SH-SY5Y (cell line): ENCODE measurements at regions not wholly inside any gene's neighbourhood (a gene's known extent, or its start where the extent isn't known, plus 50 kb on each side); places are given as distances from the start of the nearest gene placed in this dataset.

Experiments
- GATA2 ChIP-seq: IDR thresholded peaks from 2 replicates; pipeline ENCODE4 v1.6.1; 2011; ENCODE audit warnings: mild to moderate bottlenecking, low read depth, low read length
- GATA3 ChIP-seq: IDR thresholded peaks from 2 replicates; pipeline ENCODE4 v1.6.1; 2011; ENCODE audit warnings: low read depth, mild to moderate bottlenecking, low read length, moderate library complexity

DNA sequence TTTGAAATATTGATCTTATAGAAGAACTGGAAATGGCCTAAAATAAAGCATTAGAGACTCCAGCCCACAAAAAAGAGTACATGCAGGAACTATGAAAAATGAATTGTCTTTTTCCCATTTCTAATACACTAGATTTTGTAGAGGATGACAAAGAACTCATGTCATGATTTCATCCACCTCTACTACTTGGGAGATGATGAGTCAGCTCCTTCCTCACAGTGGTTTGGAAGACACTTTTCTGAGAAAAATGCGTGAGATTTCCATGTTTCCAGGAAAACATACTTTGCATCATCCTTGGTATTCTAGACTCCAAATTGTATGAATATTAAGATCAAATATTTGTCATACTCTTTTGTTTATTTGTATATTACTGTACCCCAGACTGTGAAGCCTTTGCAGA is 500.5 kb downstream of the FAM181B start:
- no peak for TF ChIP-seq GATA3
- no peak for TF ChIP-seq GATA2

DNA sequence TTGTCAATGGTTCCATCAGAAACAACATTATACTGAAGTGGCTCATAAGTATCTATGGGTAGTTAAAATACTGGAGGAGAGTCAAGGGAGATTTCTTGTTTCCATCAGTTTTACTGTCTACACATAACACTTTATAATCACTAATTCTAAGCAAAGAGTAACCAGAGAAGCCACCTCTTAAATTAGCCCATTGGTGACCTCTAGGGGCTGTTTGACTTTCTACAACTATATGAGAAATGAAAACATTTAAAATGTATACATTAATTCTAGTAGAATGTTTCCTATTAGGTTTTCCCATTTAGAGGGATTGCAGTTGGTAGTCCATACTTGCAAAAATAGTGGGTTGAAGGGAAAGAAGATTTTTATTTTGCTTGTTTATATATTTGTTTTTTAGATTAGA is 504.3 kb downstream of the FAM181B start:
- TF ChIP-seq GATA3 (no peak), GATA2 (no peak)

DNA sequence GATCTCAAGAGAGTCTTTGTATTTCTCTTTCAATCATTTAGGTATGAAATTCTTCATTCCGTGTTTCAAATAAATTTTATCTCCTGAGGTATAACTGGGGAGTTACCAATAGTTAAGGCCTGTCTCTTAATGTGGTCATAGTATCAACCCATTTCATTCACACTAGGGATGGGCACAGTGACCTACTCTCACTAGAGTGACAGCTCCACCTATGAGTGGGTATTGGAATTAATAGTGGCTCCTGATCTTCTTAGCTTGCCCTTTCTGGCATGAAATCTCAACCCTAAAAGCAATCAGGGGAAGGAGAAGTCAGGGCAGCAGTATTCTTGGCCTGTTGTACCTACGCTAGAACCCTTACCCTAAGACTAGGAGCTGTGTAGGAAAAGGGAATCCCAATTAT is 507.7 kb downstream of the FAM181B start:
- no peak for TF ChIP-seq GATA3

DNA sequence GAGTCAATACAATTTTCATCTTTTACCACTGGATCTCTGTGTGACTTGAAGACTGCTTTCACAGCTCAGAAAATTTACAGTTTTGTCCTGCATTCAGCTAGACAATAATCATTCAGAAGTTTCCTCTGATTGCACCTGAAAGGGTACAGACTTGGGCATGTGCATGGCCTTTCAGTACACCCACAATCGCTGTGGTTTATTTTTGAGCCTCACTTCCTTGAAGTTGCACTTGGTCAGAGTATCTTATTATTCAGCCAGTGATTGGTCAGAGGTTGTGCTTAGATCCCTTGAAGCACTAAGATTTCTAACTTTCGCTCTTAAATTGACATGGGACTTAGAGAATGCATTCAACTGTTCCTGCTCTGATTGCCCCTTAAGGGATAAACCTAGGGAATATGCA is 508.2 kb downstream of the FAM181B start:
- no peak for TF ChIP-seq GATA3
- TF ChIP-seq GATA2 = no peak

DNA sequence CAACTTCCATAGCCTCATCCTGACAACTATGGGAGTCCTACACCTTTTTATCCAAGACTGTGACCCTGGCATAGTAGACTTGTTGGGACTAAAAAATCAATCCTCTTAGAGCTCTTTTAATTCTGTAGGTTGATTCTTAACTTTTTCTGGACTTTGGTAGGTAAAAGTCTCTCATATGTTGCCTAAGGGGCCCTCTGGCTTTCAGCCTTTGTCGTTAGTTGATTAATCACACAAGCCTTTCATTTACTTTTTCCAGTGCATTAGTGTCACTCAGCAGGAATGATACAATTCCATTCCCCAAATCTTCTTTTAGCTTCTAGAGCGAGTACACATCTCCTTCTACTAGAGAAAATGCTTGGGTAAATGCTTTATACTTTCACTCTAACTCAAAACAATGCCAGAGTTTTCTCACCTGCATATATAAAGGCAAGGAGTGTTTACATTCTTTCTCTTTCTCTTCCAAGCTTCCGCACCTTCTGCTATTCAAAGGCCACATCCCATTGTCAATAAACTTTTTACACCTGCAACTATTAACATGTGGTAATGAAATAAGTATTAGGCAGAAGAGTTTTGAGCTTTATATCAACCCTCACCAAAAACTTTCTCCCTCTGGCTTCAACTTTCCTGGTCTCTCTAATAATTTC is 516.6 kb downstream of the FAM181B start:
- TF ChIP-seq GATA3 = no peak
- TF ChIP-seq GATA2 = no peak

DNA sequence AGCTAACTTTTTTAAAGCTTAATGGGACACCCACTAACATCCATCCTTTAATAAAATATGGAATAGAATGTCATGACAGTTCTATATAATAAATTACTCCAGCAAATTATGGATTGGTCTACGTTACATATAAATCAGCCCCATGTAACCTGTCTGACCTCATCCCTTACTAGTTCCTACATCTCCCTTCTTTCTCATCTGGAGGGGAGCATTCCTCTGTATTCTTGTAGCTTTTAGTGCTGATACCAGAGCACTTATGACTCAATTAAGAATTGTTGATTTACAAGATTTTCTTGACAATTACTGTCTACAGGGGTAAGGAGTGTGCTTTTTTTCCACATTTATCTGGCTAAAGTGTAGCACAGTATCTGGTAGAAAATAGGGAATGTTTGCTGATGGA is 523.7 kb downstream of the FAM181B start:
- no peak for TF ChIP-seq GATA2

DNA sequence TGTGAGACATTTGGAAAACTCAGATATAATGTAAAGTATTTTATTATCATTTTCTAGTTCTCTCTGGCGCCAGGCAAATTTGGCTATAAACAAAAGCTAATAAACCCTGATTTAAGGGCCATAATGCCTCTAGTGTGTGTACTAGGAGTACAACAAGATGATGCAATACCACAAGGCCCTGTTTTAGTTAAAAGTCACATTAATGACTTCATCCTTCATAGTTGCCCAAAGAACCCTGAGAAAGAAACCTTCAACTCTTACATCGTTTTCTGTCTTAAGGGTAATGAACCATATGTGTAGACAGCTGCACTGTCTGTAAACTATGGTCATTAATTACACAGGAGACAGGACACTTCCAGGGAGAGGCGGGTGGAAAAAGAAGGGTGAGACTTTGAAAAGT is 538.4 kb downstream of the FAM181B start:
- TF ChIP-seq GATA2 = no peak
- TF ChIP-seq GATA3 = no peak

DNA sequence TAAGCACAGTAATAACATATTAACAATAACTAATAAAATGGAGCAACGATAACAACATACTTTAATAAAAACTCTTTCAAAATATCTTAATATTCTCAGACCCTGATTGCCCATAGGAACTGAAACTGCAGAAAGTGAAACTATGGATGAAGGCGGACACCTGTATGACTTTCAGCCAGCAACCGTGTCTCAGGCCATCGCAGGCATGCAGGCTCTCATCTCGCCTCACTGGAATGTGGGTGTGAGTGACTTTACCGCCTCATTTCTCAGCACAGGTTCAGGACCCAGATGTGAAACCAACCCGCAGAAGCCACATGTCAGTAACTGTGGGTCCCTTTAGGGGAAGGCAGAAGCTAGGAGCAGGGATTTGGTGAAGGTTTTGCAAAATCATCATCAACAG is 539.1 kb downstream of the FAM181B start:
- TF ChIP-seq GATA3 (no peak), GATA2 (no peak)

DNA sequence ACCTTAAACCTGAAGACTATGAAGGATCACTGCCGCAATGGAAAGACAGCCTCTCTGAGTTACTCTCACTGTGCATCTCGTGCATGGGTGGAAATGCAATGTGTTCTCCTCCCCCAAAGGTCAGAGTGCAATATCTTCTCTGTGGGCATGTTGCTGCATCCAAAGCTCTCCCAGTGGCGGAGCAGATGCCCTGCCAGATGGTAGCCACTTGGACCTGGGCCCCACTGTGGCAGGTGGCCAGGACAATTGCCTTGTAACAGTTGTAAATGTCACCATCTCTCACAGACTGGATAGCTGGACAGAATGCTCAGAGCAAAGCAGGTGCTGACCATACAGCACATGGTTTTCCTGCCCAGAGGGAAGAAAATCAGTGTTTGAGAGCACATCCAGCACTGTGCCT is 542.0 kb downstream of the FAM181B start:
- TF ChIP-seq GATA3 = no peak
- TF ChIP-seq GATA2 = no peak

DNA sequence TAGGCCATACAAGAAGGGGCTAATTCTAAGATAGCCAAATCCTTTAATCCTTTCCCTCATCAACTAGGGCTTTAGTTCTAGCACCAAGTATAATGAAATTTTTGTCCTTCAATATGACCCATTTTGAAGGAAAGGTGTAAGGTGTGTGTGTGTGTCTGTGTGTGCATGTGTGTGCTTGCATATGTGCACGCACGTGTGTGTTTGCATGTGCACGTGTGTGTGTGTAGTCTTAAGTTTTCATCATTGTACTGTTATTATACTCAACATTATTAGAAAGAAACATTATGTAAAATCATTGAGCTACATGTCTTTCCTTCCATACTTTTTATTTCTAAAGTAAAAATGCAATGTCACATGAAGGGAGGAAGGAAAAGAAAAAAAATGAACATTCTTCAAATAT is 547.7 kb downstream of the FAM181B start:
- TF ChIP-seq GATA3 (no peak), GATA2 (no peak)

DNA sequence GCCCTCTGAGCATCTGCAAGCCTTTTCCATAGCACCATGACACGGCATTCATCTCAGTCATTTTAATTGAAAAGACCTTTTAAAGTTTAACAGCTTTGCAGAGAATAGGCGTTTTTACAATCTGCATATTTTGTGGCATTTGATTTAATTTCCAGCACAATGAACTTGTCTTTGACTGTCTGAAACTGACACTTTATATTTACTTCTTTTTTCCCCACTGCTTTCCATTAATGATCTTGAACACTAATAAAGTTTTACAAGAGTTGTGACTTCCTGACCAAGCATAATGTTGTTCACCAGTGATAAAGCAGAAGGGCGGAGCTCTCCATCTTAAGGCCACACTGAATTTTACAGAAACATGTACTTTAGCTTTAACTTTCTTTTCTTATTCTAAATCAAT is 548.7 kb downstream of the FAM181B start:
- TF ChIP-seq GATA3 (no peak), GATA2 (no peak)

DNA sequence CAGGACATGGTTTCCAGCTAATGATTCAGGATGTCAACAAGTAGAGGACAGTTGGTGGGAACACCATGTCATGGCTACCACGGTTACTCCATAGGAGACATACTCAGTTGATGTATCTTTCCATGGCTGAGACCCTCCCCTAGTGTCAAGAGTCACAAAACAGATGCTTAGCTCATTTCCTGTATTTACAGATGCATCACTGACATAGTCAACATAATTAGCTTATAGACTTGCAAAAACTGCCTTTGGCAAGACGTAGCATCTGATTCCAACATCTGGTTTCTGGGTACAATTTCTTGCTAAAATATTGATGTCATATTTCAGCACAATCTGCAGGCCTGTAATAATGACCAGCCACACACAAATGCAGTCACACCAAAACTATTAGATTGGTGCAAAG is 550.3 kb downstream of the FAM181B start:
- peak; percentile 34; the same call in 1 of the 2 replicates for TF ChIP-seq GATA3
- peak; percentile 21; the same call in 1 of the 2 replicates for TF ChIP-seq GATA2

DNA sequence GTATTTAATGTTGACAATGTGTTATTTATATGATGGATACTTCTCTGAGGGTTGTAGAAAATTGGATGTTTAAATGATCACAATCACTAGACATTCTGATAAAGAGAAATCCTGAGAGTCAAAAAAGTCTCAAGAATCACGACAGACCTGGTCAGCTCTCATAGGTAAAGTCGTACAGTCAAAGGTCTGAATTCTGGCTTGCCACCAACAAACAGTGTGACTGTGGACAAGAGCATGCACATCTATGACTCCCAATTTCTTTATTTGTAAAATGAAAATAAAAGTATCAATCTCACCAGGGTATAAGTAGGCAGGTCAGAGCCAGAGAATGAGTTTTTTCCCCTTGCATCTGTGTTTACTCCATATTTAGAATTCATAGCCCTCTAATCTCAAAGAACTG is 556.7 kb downstream of the FAM181B start:
- TF ChIP-seq GATA2 (no peak), GATA3 (no peak)

DNA sequence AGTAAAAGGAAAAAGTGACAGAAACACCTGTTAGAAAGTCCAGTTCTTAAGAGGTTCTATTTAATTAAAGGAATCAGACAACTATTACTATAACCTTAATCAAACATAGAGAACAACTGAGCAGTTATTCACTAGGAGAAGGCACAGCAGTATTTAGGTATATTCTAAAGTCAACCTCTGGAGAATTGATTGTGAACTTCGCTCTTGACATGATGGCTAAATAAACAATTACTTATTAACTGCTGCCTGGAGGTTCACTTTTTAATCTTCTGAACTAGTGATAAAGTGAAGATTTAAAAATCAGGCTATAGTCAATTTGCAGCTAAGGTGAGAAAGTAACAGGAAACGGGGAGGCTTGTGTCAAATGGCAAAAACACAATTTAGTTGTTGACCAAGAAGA is 557.3 kb downstream of the FAM181B start:
- no peak for TF ChIP-seq GATA3
- no peak for TF ChIP-seq GATA2

DNA sequence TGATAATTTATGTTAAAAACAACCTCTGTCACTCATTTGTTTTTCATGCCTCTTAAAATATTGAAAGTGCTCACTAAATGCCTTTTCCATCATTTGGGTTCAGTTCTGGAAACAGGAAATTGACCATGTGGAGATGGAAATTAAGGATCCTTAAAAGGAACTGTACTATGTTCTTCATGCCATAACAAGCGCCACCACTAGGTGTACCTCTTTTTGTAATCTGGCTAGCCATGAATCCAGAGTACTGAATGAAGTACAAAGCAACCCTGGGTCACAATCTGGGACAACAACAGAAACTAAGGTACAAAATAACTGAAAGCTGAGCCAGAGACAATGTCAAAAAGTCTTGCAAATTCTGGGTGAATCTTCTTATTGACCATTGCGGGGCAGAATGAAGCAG is 559.1 kb downstream of the FAM181B start:
- TF ChIP-seq GATA3 = no peak
- TF ChIP-seq GATA2 = no peak

DNA sequence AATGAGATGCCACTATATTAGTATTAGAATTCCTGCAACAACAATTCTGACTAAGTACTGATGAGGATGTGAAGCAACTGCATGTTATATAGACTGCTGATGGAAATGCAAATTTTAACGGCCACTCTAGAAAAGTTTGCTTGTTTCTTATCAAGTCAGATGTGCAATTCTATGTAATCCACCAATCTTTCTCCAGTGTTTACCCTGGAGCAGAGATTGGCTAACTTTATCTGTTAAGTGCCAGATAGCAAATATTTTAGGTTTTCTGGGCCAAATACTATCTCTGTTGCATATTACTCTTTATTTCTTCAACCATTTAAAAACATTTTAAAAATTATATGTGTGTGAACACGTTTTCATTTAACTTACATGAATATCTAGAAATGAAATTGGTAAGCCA is 586.9 kb downstream of the FAM181B start:
- TF ChIP-seq GATA2 = no peak
- TF ChIP-seq GATA3 = no peak
